Neural cell (in vitro differentiated cells): ENCODE measurements at regions not wholly inside any gene's neighbourhood (a gene's known extent, or its start where the extent isn't known, plus 50 kb on each side); places are given as distances from the start of the nearest gene placed in this dataset.

Experiments used
- H2AFZ ChIP-seq: fragments of 200-600, 300-800 bp; sonication (generic), shearing (Covaris generic); 2 replicates; pipeline ENCODE4 v1.6.0; 2014; ENCODE audit warnings: low read depth, mild to moderate bottlenecking, antibody characterized with exemption, low read length, moderate library complexity
- H3F3A ChIP-seq: fragments of 200-600 bp; shearing (Covaris generic); 2 replicates; pipeline ENCODE4 v1.6.1; 2016; ENCODE audit warnings: mild to moderate bottlenecking, moderate library complexity, mixed read lengths, antibody characterized with exemption, low read length; ENCODE audit not compliant: insufficient read depth, poor library complexity, severe bottlenecking
- H3K27ac ChIP-seq: fragments of 200-600, 300-800 bp; sonication (generic), shearing (Covaris generic); 2 replicates; pipeline ENCODE4 v1.5.1; 2014; ENCODE audit warnings: mild to moderate bottlenecking, low read length, moderate library complexity
- H3K27me3 ChIP-seq: fragments of 300-800, 200-600 bp; sonication (generic), shearing (Covaris generic); 2 replicates; pipeline ENCODE4 v1.6.0; 2014; ENCODE audit warnings: mild to moderate bottlenecking, low read depth, low read length, moderate library complexity; ENCODE audit not compliant: insufficient read depth
- H3K36me3 ChIP-seq: fragments of 300-800, 200-600 bp; sonication (generic), shearing (Covaris generic); 2 replicates; pipeline ENCODE4 v1.5.1; 2014; ENCODE audit warnings: mild to moderate bottlenecking, antibody characterized with exemption, low read length, moderate library complexity; ENCODE audit not compliant: insufficient read depth
- H3K4me2 ChIP-seq: fragments of 300-800, 200-600 bp; sonication (generic), shearing (Covaris generic); 2 replicates; pipeline ENCODE4 v1.6.0; 2014; ENCODE audit warnings: mild to moderate bottlenecking, low read length
- H3K4me3 ChIP-seq: fragments of 300-800, 200-600 bp; sonication (generic), shearing (Covaris generic); 2 replicates; pipeline ENCODE4 v1.5.1; 2014; ENCODE audit warnings: mild to moderate bottlenecking, low read length, moderate library complexity
- H3K79me2 ChIP-seq: fragments of 200-600 bp; shearing (Covaris generic); replicated peaks from 2 replicates; pipeline ENCODE4 v1.6.0; 2014; ENCODE audit warnings: mild to moderate bottlenecking, low read length, moderate library complexity; ENCODE audit not compliant: insufficient read depth
- H3K9ac ChIP-seq: fragments of 300-800, 200-600 bp; sonication (generic), shearing (Covaris generic); 2 replicates; pipeline ENCODE4 v1.6.1; 2016; ENCODE audit warnings: mild to moderate bottlenecking, low read length, mixed read lengths
- H3K9me2 ChIP-seq: fragments of 200-600 bp; shearing (Covaris generic); 2 replicates; pipeline ENCODE4 v1.6.1; 2016; ENCODE audit warnings: mild to moderate bottlenecking, low read length, mixed read lengths; ENCODE audit not compliant: insufficient read depth
- H3K9me3 ChIP-seq: fragments of 200-600, 300-800 bp; sonication (generic), shearing (Covaris generic); 2 replicates; pipeline ENCODE4 v1.6.1; 2016; ENCODE audit warnings: mild to moderate bottlenecking, mixed run types, low read length, moderate library complexity, mixed read lengths
- H4K20me1 ChIP-seq: fragments of 200-600 bp; shearing (Covaris generic); 2 replicates; pipeline ENCODE4 v1.6.1; 2016; ENCODE audit warnings: mild to moderate bottlenecking, mixed run types; ENCODE audit not compliant: insufficient read depth
- EP300 ChIP-seq: fragments of 450-650 bp; conservative IDR thresholded peaks from 2 replicates; pipeline ENCODE4 v1.6.1; 2014; ENCODE audit warnings: antibody characterized with exemption, mild to moderate bottlenecking, moderate library complexity; ENCODE audit not compliant: poor library complexity, severe bottlenecking
- EZH2 ChIP-seq: fragments of 200-600, 300-800 bp; shearing (Covaris generic), sonication (generic); IDR thresholded peaks from 2 replicates; pipeline ENCODE4 v1.6.1; 2014; ENCODE audit warnings: antibody characterized with exemption, low read length, borderline replicate concordance, mild to moderate bottlenecking; ENCODE audit not compliant: insufficient read depth, poor library complexity, severe bottlenecking
- MXI1 ChIP-seq: fragments of 450-650 bp; conservative IDR thresholded peaks from 2 replicates; pipeline ENCODE4 v1.6.1; 2014; ENCODE audit warnings: antibody characterized with exemption, mild to moderate bottlenecking; ENCODE audit not compliant: poor library complexity, severe bottlenecking
- POLR2AphosphoS5 ChIP-seq: IDR thresholded peaks from 2 replicates; pipeline ENCODE4 v1.6.1; 2012
- RAD21 ChIP-seq: fragments of 450-650 bp; conservative IDR thresholded peaks from 2 replicates; pipeline ENCODE4 v1.6.1; 2014; ENCODE audit warnings: antibody characterized with exemption, mild to moderate bottlenecking, moderate library complexity
- SMC3 ChIP-seq: fragments of 450-650 bp; conservative IDR thresholded peaks from 2 replicates; pipeline ENCODE4 v1.6.1; 2014; ENCODE audit warnings: antibody characterized with exemption, mild to moderate bottlenecking, moderate library complexity; ENCODE audit not compliant: poor library complexity
- TAF1 ChIP-seq: IDR thresholded peaks from 2 replicates; pipeline ENCODE4 v1.6.1; 2012; ENCODE audit warnings: low read depth
- TF ChIP-seq, protein P1 (sequence below): IDR thresholded peaks from 2 replicates; pipeline ENCODE4 v1.6.1; 2012; ENCODE audit warnings: borderline replicate concordance
- TF ChIP-seq, protein P2 (sequence below): fragments of 450-650 bp; IDR thresholded peaks from 2 replicates; pipeline ENCODE4 v1.5.1; 2014; ENCODE audit warnings: antibody characterized with exemption, mild to moderate bottlenecking, moderate library complexity; ENCODE audit not compliant: poor library complexity, severe bottlenecking

DNA sequence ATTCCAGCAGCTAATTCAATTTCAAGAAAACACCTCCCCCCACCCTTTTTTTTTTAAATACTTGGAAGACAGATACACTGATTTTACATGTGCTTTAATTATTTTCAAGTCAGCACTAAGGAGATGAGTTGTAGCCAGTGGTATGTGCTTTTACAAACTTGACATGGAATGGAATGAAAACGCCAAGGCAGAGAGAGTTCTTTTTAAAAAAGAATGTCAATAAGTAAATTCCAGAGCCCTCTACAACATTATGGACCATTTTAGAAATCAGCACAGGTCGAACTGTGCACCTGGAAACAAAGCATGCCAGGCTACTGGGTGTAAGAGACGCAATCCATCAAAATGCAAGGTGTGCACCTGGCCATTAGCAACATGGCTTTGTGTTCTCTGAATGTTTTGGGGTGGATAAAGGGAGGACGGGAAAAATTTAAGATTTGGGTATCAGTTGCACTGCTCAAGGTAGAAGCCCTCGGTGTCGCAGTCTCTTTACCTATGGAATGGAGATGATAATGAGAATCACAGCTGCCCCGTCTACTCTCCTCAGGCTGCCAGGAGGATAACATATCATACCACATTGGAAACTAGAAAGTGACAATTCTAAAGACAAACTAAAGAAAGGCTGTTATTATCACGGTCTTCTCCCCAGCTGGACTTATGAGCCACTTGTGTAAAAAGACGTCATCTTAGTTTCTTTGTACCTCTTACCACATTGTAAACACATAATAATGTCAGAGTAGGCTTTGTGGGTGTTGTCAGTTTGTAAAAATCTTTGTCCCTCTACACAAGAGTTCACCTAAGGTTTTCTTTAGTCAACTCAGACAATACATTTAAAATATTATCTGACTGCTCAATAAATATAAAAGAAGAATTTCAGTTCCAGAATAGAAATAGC is 107.4 kb upstream of the PRICKLE2 start:
- H3K4me2 ChIP-seq, result no peak overlapping the region
- H3K27ac ChIP-seq, result no peak overlapping the region
- no peak overlapping the region for H3K9ac ChIP-seq
- H4K20me1 ChIP-seq, result no peaks in the 10 kb centered on the region
- TF ChIP-seq POLR2AphosphoS5 (no peak), SMC3 (no peak), RAD21 (no peak), EP300 (no peak), TAF1 (no peak), MXI1 (no peak), EZH2 (no peak)
- TF ChIP-seq, protein P1, sequence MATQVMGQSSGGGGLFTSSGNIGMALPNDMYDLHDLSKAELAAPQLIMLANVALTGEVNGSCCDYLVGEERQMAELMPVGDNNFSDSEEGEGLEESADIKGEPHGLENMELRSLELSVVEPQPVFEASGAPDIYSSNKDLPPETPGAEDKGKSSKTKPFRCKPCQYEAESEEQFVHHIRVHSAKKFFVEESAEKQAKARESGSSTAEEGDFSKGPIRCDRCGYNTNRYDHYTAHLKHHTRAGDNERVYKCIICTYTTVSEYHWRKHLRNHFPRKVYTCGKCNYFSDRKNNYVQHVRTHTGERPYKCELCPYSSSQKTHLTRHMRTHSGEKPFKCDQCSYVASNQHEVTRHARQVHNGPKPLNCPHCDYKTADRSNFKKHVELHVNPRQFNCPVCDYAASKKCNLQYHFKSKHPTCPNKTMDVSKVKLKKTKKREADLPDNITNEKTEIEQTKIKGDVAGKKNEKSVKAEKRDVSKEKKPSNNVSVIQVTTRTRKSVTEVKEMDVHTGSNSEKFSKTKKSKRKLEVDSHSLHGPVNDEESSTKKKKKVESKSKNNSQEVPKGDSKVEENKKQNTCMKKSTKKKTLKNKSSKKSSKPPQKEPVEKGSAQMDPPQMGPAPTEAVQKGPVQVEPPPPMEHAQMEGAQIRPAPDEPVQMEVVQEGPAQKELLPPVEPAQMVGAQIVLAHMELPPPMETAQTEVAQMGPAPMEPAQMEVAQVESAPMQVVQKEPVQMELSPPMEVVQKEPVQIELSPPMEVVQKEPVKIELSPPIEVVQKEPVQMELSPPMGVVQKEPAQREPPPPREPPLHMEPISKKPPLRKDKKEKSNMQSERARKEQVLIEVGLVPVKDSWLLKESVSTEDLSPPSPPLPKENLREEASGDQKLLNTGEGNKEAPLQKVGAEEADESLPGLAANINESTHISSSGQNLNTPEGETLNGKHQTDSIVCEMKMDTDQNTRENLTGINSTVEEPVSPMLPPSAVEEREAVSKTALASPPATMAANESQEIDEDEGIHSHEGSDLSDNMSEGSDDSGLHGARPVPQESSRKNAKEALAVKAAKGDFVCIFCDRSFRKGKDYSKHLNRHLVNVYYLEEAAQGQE, result no peak
- TF ChIP-seq, protein P2, sequence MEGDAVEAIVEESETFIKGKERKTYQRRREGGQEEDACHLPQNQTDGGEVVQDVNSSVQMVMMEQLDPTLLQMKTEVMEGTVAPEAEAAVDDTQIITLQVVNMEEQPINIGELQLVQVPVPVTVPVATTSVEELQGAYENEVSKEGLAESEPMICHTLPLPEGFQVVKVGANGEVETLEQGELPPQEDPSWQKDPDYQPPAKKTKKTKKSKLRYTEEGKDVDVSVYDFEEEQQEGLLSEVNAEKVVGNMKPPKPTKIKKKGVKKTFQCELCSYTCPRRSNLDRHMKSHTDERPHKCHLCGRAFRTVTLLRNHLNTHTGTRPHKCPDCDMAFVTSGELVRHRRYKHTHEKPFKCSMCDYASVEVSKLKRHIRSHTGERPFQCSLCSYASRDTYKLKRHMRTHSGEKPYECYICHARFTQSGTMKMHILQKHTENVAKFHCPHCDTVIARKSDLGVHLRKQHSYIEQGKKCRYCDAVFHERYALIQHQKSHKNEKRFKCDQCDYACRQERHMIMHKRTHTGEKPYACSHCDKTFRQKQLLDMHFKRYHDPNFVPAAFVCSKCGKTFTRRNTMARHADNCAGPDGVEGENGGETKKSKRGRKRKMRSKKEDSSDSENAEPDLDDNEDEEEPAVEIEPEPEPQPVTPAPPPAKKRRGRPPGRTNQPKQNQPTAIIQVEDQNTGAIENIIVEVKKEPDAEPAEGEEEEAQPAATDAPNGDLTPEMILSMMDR, result no peak
- no peaks in the 10 kb centered on the region for H3K79me2 ChIP-seq
- no peaks in the 10 kb centered on the region for H3K36me3 ChIP-seq
- H3F3A ChIP-seq, result no peaks in the 10 kb centered on the region
- H3K9me3 ChIP-seq, result no peaks in the 10 kb centered on the region
- no peak overlapping the region for H3K4me3 ChIP-seq
- no peak overlapping the region for H2AFZ ChIP-seq
- H3K9me2 ChIP-seq, result no peaks in the 10 kb centered on the region
- H3K27me3 ChIP-seq, result no peaks in the 10 kb centered on the region

DNA sequence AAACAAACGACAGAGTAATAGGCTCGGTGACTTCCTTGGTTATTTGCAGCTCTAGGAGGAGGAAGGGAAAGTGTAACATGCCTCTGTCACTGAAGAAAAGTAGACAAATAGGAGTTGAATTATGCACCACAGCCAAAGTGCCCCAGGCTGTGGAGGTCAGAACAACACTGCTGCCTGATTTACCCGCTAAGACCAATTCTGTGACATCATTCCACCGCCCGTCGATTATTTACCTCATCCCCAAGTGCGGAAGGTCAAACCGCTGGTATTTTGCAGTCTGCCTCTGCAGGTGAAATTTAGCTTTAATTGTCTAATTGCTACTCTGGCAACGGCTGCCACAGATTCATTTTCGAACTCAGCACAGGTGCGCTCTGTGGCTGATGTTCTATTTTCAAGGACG is 106.3 kb upstream of the PRICKLE2 start:
- no peaks in the 10 kb centered on the region for H3K9me3 ChIP-seq
- no peaks in the 10 kb centered on the region for H3K9me2 ChIP-seq
- no peak overlapping the region for H3K4me2 ChIP-seq
- no peaks in the 10 kb centered on the region for H3K36me3 ChIP-seq
- H3K27me3 ChIP-seq, result no peaks in the 10 kb centered on the region
- no peak overlapping the region for H2AFZ ChIP-seq
- H3K79me2 ChIP-seq, result no peaks in the 10 kb centered on the region
- H4K20me1 ChIP-seq, result no peaks in the 10 kb centered on the region
- no peak overlapping the region for H3K27ac ChIP-seq
- no peak overlapping the region for H3K9ac ChIP-seq
- H3F3A ChIP-seq, result no peaks in the 10 kb centered on the region
- TF ChIP-seq, protein P1, result no peak
- TF ChIP-seq EZH2, result no peak
- no peak for TF ChIP-seq SMC3
- TF ChIP-seq EP300, result no peak
- H3K4me3 ChIP-seq, result no peak overlapping the region
